HG02852 (cell line): ENCODE measurements at regions not wholly inside any gene's neighbourhood (a gene's known extent, or its start where the extent isn't known, plus 50 kb on each side); places are given as distances from the start of the nearest gene placed in this dataset.
A peak's percentile ranks its signal among the peaks of the same experiment; 100 is the strongest.

Experiments used
- ATAC-seq: cut with Tn5 transposase; IDR thresholded peaks from one replicate; pipeline ENCODE4 v1.9.1; 2021; ENCODE audit warnings: mild to moderate bottlenecking, moderate library complexity; ENCODE audit not compliant: unreplicated experiment

GRCh38 chr22:23522623-23523251 lies 57.4 kb downstream of the IGLL1 start:
- ATAC-seq = no peak

- ATAC-seq = peak; percentile 47
Observed at GRCh38 chr22:23521441-23522113, 58.5 kb downstream of the IGLL1 start.

GRCh38 chr22:23520863-23521440 lies 59.1 kb downstream of the IGLL1 start:
- no peak for ATAC-seq

- no peak for ATAC-seq
Observed at GRCh38 chr22:23519442-23520157, 60.5 kb downstream of the IGLL1 start.

- ATAC-seq = no peak
Observed at GRCh38 chr22:23518376-23519187, 61.5 kb downstream of the IGLL1 start.

- no peak for ATAC-seq
Observed at GRCh38 chr22:23517804-23518375, 62.2 kb downstream of the IGLL1 start.

- no peak for ATAC-seq
Observed at GRCh38 chr22:23516304-23516703, 63.8 kb downstream of the IGLL1 start.

- ATAC-seq = no peak
Observed at GRCh38 chr22:23514322-23515038, 65.6 kb downstream of the IGLL1 start.

- ATAC-seq = no peak
Observed at GRCh38 chr22:23513705-23514104, 66.4 kb downstream of the IGLL1 start.

GRCh38 chr22:23513133-23513532 lies 67.0 kb downstream of the IGLL1 start:
- ATAC-seq = no peak

GRCh38 chr22:23512721-23513120 lies 67.4 kb downstream of the IGLL1 start:
- ATAC-seq = no peak

GRCh38 chr22:23512348-23512705 lies 67.8 kb downstream of the IGLL1 start:
- no peak for ATAC-seq

GRCh38 chr22:23511627-23512347 lies 68.3 kb downstream of the IGLL1 start:
- no peak for ATAC-seq

GRCh38 chr22:23509571-23510302 lies 70.4 kb downstream of the IGLL1 start:
- ATAC-seq = no peak

GRCh38 chr22:23504516-23504915 lies 75.6 kb downstream of the IGLL1 start:
- no peak for ATAC-seq

GRCh38 chr22:23503736-23504440 lies 76.2 kb downstream of the IGLL1 start:
- ATAC-seq = no peak

GRCh38 chr22:23503142-23503541 lies 76.9 kb downstream of the IGLL1 start:
- ATAC-seq = no peak

- ATAC-seq = no peak
Observed at GRCh38 chr22:23501708-23502107, 78.4 kb downstream of the IGLL1 start.
